NT2/D1 (cell line): ENCODE measurements at regions not wholly inside any gene's neighbourhood (a gene's known extent, or its start where the extent isn't known, plus 50 kb on each side); places are given as distances from the start of the nearest gene placed in this dataset.
"Not testable (repeated sequence)": the region's sequence is repeated elsewhere in the genome, so short reads cannot be mapped to it uniquely, and the experiment has no call there.

Experiments used
- DNase-seq: peaks from one replicate; pipeline ENCODE4 v3.0.0-alpha.2; 2011; ENCODE audit warnings: low read depth, low spot score
- H3K27me3 ChIP-seq: 2 replicates; pipeline ENCODE4 v1.6.0; 2011; ENCODE audit warnings: mild to moderate bottlenecking; ENCODE audit not compliant: insufficient read length, insufficient read depth
- H3K36me3 ChIP-seq: 2 replicates; pipeline ENCODE4 v1.6.1; 2011; ENCODE audit warnings: mild to moderate bottlenecking, low read length, mixed read lengths; ENCODE audit not compliant: insufficient read depth, insufficient read length
- H3K4me1 ChIP-seq: 2 replicates; pipeline ENCODE4 v1.5.1; 2011; ENCODE audit not compliant: insufficient read depth, insufficient read length
- H3K4me3 ChIP-seq: 2 replicates; pipeline ENCODE4 v1.5.1; 2011; ENCODE audit warnings: low read depth; ENCODE audit not compliant: insufficient read length
- H3K9ac ChIP-seq: 2 replicates; pipeline ENCODE4 v1.6.0; 2011; ENCODE audit warnings: low read depth; ENCODE audit not compliant: insufficient read length
- H3K9me3 ChIP-seq: 2 replicates; pipeline ENCODE4 v1.5.1; 2011; ENCODE audit warnings: mild to moderate bottlenecking, low read length; ENCODE audit not compliant: insufficient read depth
- SUZ12 ChIP-seq: IDR thresholded peaks from 2 replicates; pipeline ENCODE4 v1.6.1; 2011; ENCODE audit not compliant: insufficient read length, insufficient read depth; ENCODE audit errors: extremely low read depth
- YY1 ChIP-seq: IDR thresholded peaks from 2 replicates; pipeline ENCODE4 v1.6.1; 2011; ENCODE audit not compliant: insufficient read length, insufficient read depth
- ZNF274 ChIP-seq: IDR thresholded peaks from 2 replicates; pipeline ENCODE4 v1.6.1; 2011; ENCODE audit warnings: mild to moderate bottlenecking, low read depth, low read length

DNA sequence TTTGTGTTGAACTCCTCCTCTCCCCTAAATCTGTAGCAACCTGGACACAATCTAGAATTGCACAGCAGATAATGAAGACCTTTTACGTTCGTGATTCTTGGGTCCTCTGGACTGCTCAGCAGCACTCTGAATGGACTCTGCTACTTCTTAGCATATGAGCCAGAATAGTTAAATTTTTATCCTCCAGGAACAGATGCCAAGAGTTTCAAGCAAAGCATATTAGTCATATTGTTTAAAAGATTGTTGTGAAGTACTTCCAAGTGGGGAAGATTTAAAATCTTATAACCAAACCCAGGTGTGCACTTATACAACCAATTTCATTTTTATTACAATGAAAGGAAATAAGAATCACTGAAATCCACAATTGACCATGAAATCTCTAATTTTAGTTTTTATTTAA lies 118.9 kb upstream of the EXOC2 start:
- no peaks in the 10 kb centered on the region for H3K9me3 ChIP-seq
- no peak for DNase-seq
- no peaks in the 10 kb centered on the region for H3K4me1 ChIP-seq
- no peak overlapping the region for H3K9ac ChIP-seq
- TF ChIP-seq SUZ12 (no peak), ZNF274 (no peak), YY1 (no peak)
- H3K4me3 ChIP-seq: no peak overlapping the region
- no peaks in the 10 kb centered on the region for H3K36me3 ChIP-seq
- H3K27me3 ChIP-seq: no peaks in the 10 kb centered on the region

DNA sequence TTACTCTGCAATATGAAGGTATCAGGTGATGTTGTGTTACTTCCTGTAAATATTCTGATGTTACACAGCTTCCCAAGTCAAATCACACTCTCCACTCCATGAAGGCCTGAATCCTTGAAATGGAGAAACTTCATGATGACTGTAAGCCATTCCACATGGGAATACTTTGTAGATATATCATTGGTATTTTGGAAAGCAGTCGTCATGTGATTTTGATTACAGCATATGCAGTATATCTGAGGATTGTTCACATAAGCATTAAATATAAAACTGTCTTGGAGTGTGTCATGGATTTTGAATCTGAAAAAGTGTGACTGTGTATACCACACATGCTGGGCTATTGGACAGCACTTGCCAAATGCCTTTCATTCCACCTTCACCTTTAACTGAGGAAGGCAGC lies 118.3 kb upstream of the EXOC2 start:
- no peaks in the 10 kb centered on the region for H3K27me3 ChIP-seq
- no peak overlapping the region for H3K9ac ChIP-seq
- no peak for DNase-seq
- no peak overlapping the region for H3K4me3 ChIP-seq
- TF ChIP-seq YY1: no peak
- no peak for TF ChIP-seq ZNF274
- TF ChIP-seq SUZ12: no peak
- H3K36me3 ChIP-seq: no peaks in the 10 kb centered on the region
- H3K4me1 ChIP-seq: no peaks in the 10 kb centered on the region
- no peaks in the 10 kb centered on the region for H3K9me3 ChIP-seq

DNA sequence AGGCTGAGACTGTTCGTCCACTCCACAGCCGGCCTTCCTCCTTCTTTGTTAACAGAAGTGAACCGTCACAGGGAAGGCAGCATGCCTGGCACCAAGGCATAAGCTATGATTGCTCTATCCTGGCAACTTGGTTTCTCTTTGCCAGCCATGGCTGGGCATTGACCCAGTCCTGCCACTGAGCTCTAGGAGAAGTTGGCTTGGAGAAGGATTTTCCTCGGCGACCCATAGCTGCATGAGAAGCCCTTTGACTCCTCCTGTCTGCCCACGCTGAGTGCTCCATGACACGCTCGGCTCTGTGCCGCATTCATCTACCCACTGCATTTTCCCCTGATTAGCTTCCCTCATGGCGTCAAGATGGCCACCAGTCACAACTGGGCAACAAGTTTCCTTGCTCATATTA lies 111.8 kb upstream of the EXOC2 start:
- H3K4me3 ChIP-seq: no peak overlapping the region
- DNase-seq: no peak
- H3K9me3 ChIP-seq: no peaks in the 10 kb centered on the region
- H3K27me3 ChIP-seq: no peaks in the 10 kb centered on the region
- H3K9ac ChIP-seq: no peak overlapping the region
- no peaks in the 10 kb centered on the region for H3K36me3 ChIP-seq
- peaks cover 2% of the 10 kb centered on the region for H3K4me1 ChIP-seq
- TF ChIP-seq SUZ12 (no peak), ZNF274 (no peak), YY1 (no peak)

DNA sequence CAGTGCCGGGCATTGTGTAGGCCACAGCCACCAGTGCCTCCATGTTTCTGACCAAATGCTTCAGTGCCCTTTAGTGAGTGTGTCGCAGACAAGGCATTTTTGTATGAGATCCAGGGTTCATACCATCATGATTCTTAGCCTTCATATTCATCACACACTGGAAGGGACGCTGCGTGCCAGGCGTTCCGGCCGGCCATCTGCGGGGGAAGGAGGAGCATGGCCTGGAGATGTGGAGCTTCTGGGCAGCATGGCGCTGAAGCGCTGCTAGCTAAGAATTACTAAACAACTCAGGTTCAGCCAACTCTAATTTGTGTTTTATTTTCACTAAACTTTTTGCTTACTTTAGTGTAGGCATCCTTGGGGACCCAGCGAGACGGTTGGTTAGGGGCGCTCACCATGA lies 111.4 kb upstream of the EXOC2 start:
- Histone ChIP-seq H3K9ac (no peak overlapping the region), H3K9me3 (no peaks in the 10 kb centered on the region), H3K36me3 (no peaks in the 10 kb centered on the region), H3K27me3 (no peaks in the 10 kb centered on the region), H3K4me1 (peaks cover 2% of the 10 kb centered on the region), H3K4me3 (no peak overlapping the region)
- TF ChIP-seq ZNF274 (no peak), YY1 (no peak), SUZ12 (no peak)
- no peak for DNase-seq

DNA sequence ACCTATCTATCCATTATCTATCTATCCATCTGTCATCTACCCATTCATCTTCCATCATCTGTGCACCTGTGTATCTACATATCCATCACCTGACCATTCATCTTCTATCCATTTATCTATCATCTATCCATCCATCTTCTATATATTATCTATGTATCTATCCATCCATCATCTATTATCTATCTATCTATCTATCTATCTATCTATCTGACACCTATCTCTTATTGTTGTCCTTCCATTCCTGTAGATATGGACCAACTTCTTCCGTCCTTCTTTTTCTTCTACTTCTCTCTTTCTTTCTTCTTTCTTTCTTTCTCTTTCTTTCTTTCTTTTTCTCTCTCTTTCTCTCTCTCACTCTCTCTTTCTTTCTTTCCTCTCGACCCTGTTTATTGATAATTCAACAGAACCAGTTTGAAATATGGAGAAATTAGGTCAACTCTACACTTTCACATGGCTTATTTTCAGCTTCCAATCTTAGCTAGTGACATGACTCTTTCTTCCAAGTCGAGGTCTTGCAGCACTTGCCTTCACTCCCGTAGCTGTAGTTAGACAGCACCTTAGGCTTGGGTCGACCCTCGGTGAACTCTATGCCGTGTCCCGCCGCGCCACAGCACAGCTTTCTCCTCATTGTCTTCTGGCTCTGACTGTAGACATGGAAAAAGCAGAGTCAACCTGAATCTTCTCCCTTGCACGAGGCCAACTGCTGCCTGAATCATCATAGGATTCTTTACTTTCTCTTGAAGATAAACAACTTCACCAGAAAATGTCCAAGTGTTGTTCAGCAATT lies 110.4 kb upstream of the EXOC2 start:
- Histone ChIP-seq H3K4me1 (peaks cover 2% of the 10 kb centered on the region), H3K36me3 (no peaks in the 10 kb centered on the region), H3K4me3 (no peak overlapping the region), H3K9me3 (no peaks in the 10 kb centered on the region), H3K9ac (no peak overlapping the region), H3K27me3 (no peaks in the 10 kb centered on the region)
- DNase-seq: no peak
- TF ChIP-seq ZNF274 (no peak), YY1 (no peak), SUZ12 (no peak)

DNA sequence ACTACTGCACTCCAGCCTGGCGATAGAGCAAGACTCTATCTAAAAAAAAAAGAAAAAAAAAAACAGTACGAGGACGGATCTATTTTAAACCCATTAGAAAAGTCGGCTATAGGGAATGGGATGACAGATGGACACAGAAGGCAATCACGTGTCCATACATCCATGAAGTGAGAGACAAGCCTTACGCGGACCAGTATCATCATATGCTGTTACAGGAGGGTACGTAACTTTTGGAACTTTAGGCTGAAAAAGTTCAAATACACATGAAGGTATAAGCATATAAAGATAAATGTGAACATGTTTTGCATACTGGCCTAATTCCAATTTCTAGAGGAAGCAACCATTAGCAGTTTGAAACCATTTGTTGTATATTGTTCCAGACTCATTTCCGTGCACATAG lies 109.8 kb upstream of the EXOC2 start:
- Histone ChIP-seq H3K4me3 (no peak overlapping the region), H3K4me1 (peaks cover 2% of the 10 kb centered on the region), H3K9me3 (no peaks in the 10 kb centered on the region), H3K27me3 (no peaks in the 10 kb centered on the region), H3K9ac (no peak overlapping the region), H3K36me3 (no peaks in the 10 kb centered on the region)
- TF ChIP-seq YY1 (no peak), SUZ12 (no peak), ZNF274 (no peak)
- no peak for DNase-seq

DNA sequence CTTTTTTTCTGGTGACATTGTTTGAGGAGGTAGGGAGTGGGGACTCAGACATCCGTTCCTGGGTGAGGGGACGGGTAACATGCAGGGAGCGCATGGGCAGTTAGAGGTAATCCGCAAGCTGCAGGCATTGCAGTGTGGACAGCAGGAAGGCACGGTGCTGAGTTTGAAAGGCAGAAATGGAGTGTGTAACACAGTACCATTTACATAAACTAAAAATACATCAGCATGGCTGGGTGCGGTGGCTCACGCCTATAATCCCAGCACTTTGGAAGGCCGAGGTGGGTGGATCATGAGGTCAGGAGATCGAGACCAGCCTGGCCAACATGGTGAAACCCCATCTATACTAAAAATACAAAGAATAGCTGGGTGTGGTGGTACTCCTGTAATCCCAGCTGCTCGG lies 109.3 kb upstream of the EXOC2 start:
- not testable (repeated sequence) for H3K9me3 ChIP-seq, H3K4me1 ChIP-seq, DNase-seq, H3K36me3 ChIP-seq, H3K27me3 ChIP-seq, H3K4me3 ChIP-seq, H3K9ac ChIP-seq

DNA sequence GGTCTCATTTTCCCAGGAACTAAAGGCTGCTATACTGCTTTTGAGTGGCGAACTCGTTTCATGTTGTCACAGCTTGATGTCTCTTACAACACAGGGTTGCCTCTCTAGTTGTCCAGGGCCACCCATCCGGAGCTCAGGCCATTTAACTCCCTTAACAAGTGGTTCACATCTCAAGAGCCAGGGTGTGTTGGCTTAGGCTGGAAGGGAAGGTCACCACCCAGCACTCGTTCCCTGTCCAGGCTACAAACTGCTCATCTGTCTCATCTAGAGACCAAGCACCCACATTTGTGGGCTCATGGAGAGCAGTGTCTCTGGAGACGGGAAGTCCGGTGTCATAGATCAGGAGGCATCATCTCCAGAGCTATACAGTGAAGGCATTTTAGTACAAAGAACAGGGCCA lies 106.8 kb upstream of the EXOC2 start:
- TF ChIP-seq SUZ12: no peak
- DNase-seq: no peak
- peaks cover 2% of the 10 kb centered on the region for H3K4me1 ChIP-seq
- H3K9me3 ChIP-seq: no peaks in the 10 kb centered on the region
- H3K9ac ChIP-seq: no peak overlapping the region
- no peak overlapping the region for H3K4me3 ChIP-seq
- no peaks in the 10 kb centered on the region for H3K27me3 ChIP-seq
- no peaks in the 10 kb centered on the region for H3K36me3 ChIP-seq
